Adrenal gland (tissue), 5 donors: ENCODE measurements at regions not wholly inside any gene's neighbourhood (a gene's known extent, or its start where the extent isn't known, plus 50 kb on each side); places are given as distances from the start of the nearest gene placed in this dataset.

Experiments used
- CTCF ChIP-seq, 6 experiments: fragments of 450-650 bp in 4 of 6; fragments of 200-600 bp in 2 of 6; sonication (generic) in 1 of 6; IDR thresholded peaks; 1 replicate in 5 of 6; 2 replicates in 1 of 6; pipeline versions ENCODE4 v1.5.1 to v1.8.0; 2016 to 2021; ENCODE audit warnings: antibody characterized with exemption in 6 of 6, mild to moderate bottlenecking in 2 of 6, moderate library complexity in 1 of 6
- POLR2A ChIP-seq, 2 donors: fragments of 450-650 bp; IDR thresholded peaks; one replicate each; pipeline ENCODE4 v1.6.1; 2017; ENCODE audit warnings: antibody characterized with exemption in 2 of 2, mild to moderate bottlenecking in 2 of 2, moderate library complexity in 1 of 2
- donor health status: DM: no; HTN: no; CAD: no.

GRCh38 chr6:145261758-145262157 lies 473.6 kb downstream of the EPM2A start:
- TF ChIP-seq CTCF (IDR thresholded peaks at IDR 0.05) (no peak), POLR2A (IDR thresholded peaks at IDR 0.05) (no peak)
